Mucosa of gallbladder (tissue), 1 donor: ENCODE measurements at regions not wholly inside any gene's neighbourhood (a gene's known extent, or its start where the extent isn't known, plus 50 kb on each side); places are given as distances from the start of the nearest gene placed in this dataset.
"Not testable (repeated sequence)": the region's sequence is repeated elsewhere in the genome, so short reads cannot be mapped to it uniquely, and the experiment has no call there.

Experiments
- DNase-seq: peaks from one replicate; pipeline ENCODE4 v3.0.0-alpha.2; 2020; ENCODE audit warnings: low spot score
- donor health status: DM: no; HTN: no; CAD: no.

GRCh38 chr13:74289861-74290773, 155.9 kb upstream of the KLF12 start:
- DNase-seq, result peak; percentile 59

- DNase-seq, result no peak
These were observed 154.9 kb upstream of the KLF12 start for GRCh38 chr13:74289107-74289506.

GRCh38 chr13:74288361-74288911, 154.2 kb upstream of the KLF12 start:
- DNase-seq, result peak; percentile 47

- peak; percentile 94 for DNase-seq
These were observed 153.5 kb upstream of the KLF12 start for GRCh38 chr13:74287724-74288169.

- DNase-seq, result no peak
These were observed 146.7 kb upstream of the KLF12 start for GRCh38 chr13:74280795-74281490.

GRCh38 chr13:74280093-74280794, 146.0 kb upstream of the KLF12 start:
- no peak for DNase-seq

GRCh38 chr13:74278901-74279300, 144.7 kb upstream of the KLF12 start:
- DNase-seq, result no peak

- no peak for DNase-seq
These were observed 140.7 kb upstream of the KLF12 start for GRCh38 chr13:74274916-74275315.

- no peak for DNase-seq
These were observed 139.4 kb upstream of the KLF12 start for GRCh38 chr13:74273581-74273980.

- no peak for DNase-seq
These were observed 138.6 kb upstream of the KLF12 start for GRCh38 chr13:74272826-74273225.

GRCh38 chr13:74270018-74270417, 135.8 kb upstream of the KLF12 start:
- no peak for DNase-seq

- no peak for DNase-seq
These were observed 132.7 kb upstream of the KLF12 start for GRCh38 chr13:74266861-74267260.

- DNase-seq, result no peak
These were observed 132.1 kb upstream of the KLF12 start for GRCh38 chr13:74266309-74266708.

GRCh38 chr13:74264333-74264732, 130.1 kb upstream of the KLF12 start:
- DNase-seq, result no peak

- not testable (repeated sequence) for DNase-seq
These were observed 126.2 kb upstream of the KLF12 start for GRCh38 chr13:74260420-74260819.

GRCh38 chr13:74259641-74260040, 125.4 kb upstream of the KLF12 start:
- DNase-seq, result no peak

- no peak for DNase-seq
These were observed 124.8 kb upstream of the KLF12 start for GRCh38 chr13:74258961-74259360.

GRCh38 chr13:74256969-74257368, 122.8 kb upstream of the KLF12 start:
- DNase-seq, result no peak

GRCh38 chr13:74253161-74253560, 119.0 kb upstream of the KLF12 start:
- DNase-seq, result no peak

- DNase-seq, result no peak
These were observed 117.7 kb upstream of the KLF12 start for GRCh38 chr13:74251778-74252519.

GRCh38 chr13:74250738-74251190, 116.6 kb upstream of the KLF12 start:
- no peak for DNase-seq
